GM21529 (cell line): ENCODE measurements at regions not wholly inside any gene's neighbourhood (a gene's known extent, or its start where the extent isn't known, plus 50 kb on each side); places are given as distances from the start of the nearest gene placed in this dataset.

Source experiments
- ATAC-seq: cut with Tn5 transposase; IDR thresholded peaks from one replicate; pipeline ENCODE4 v1.9.1; 2021; ENCODE audit not compliant: unreplicated experiment

DNA sequence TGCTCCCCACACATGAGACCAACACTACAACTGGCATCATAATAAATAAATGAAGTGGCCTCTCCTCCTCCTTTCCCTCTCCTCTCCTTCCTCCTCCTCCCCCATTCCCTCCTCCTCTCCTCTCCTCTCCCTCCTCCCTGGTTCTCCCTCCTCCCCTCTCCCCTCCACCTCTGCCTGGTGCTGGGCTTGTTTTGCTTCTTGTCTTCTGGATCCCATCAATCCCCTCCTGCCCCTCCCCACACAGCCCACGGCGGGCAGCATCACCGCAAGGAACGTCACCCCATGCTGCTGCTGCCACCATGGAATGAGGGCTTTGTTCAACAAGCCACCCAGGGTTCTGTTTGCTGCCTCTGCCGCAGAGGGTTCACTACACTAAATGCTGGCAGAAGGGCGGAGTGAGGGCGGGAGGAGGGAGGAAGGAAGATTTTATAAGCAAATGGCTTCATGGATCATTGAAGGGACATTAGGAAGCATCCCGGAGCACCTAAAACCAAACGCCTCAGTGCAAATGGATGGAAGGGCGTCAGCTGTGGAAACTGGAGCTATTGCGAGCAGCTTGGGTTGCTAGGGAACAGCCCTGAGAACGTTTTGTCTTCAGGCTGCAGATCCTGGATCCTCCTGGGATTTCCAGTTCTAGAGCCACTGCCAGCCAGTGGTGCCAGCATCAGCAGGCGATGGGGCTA, 379.7 kb upstream of the ZMIZ1 start:
- no peak for ATAC-seq

DNA sequence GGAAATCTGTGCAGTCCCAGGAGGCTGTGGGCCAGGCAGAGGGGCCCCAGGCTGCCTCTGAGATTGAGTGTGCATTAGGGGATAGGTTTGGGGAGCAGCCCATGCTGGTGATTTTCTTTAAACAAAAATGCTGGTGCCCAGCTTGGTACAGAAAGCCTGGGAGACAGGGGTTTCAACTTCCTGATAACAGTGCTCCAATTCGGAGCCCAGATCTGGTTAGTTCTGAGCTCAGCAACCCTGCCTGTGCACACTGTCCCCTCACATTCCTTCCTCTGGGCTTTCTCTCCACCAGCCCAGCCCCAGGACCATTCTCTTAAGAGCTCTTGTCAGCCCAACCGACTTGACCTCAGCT, 379.2 kb upstream of the ZMIZ1 start:
- no peak for ATAC-seq

DNA sequence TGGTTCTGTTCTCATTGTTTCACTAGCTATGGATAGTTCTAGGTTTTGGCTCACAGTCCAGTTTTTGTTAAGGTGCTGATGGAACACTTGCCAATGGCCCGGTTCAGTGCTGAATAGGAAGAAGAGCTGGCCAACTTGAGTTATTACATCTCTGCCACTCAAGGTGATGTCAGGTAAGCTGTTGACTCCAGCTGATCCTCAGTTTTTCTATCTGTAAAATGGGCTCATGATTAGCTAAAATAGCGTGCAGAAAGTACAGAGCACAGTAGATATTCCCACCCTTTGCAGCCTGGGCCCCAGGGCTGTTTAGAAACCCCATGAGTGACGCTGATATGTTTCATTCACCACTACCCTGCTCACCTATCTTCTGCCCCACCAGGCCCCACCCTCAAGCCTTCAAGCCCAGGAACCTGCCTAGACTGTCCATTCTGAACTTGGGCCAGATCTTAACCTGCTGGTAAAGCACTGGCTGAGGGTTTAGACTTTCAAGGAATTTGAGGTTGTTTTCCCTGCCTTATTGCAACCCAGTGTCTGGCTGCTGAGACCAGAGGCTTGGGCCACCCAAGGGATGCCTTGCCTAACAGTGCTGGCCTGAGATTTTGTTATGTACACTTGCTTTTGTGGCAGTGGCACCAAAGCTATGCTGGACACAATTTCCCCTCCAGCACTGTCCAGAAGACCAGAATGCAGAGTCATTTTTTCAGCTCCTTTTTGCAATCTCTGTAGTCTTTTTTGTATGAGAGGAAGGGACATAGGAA, 378.2 kb upstream of the ZMIZ1 start:
- ATAC-seq = no peak

DNA sequence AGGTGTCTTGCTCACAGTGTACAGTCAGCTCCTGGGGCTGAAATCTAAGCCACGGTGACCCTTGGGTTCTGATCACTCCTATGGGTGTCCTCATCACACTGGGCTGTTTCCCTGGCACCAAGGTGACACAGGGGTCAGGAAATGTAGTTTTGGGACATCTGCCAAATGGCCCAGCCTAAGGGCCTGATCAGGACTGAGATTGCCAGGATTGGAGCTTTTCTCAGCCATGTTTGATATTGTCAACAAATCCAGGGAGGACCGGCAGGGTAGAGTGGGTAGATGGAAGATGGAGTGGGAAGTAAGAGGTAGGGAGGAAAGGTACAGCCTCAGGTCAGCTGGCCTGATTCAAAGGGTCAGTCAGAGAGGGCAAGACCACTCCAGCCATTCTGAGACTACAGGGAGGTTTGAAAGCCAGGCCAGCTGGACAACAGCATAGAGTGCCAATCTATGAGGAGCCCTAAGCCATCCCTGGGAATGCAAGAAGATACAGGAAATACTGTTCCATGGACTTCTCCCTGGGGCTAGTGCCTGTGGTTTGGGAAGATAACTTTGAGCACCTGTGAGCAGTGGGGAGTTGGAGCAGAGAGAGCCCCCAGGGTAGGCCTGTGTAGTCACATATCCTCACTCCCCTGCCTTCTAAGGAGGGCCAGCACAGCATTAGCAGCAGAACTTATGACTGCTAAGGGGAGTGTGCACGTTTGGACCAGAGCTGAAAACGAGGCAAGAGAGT, 377.3 kb upstream of the ZMIZ1 start:
- no peak for ATAC-seq

DNA sequence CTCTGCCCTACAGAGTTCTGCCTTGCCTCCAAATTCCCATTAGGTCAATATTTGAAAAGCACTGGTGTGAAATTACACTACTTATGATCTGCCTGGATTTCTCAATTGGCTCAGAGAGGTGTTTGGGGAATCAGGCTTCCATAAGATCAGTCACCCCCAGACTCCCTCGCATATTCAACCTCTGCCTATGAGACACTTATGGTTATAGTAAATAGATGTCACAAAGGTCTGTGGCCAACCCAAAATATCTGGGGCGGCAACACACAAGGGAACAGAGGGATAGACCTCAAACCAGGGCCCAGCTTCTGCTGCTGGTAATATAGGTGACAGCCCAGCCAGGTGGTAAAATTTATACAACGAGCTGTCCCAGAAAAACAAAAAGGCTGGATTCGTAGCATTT, 376.7 kb upstream of the ZMIZ1 start:
- no peak for ATAC-seq

DNA sequence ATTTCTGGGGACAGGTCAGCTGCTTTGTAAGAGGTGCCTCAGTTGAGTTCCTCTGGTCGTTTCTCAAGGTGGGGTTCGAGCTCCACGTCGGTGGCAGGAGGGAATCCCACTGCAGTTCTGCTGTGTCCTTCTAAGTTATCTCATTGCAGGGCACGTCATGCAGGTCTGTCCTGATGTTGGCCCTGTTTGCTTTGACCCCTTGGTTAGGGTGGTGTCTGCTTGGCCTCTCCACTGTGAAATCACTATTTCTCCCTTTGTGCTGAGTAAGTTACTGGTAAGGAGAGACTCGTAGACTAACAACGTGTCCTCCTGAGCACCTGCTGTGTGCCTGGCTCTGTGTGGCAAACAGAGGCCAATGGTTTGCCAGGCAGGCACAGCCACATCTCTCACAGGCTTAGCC, 372.9 kb upstream of the ZMIZ1 start:
- no peak for ATAC-seq

DNA sequence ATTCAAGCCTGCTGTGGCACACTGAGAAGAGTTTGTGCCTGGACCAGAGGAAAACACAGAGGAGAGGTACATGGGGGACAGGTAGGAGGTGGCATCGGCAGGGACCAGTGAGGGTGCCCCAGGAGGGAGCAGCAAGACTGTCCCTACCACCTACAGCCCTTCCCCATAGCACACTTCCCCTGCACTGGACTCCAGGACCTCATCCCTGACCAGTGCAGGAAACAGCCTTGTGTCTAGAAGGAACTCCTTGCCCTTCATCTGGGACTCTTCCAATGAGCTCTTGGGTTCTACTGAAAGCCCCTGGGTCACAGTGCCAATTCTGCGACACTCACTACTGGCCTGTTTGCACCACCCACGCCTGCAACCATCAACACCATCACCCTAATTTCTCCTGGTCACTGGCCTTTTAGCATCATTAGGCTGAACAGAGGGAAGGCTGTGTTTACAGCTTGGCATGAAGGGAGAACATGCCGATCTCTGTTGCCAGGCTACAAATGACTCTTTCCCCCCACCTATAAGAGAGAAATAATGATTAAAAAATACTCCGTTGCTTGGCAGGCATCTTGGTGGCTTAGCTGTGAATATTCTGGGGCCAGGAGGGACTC, 371.9 kb upstream of the ZMIZ1 start:
- no peak for ATAC-seq

DNA sequence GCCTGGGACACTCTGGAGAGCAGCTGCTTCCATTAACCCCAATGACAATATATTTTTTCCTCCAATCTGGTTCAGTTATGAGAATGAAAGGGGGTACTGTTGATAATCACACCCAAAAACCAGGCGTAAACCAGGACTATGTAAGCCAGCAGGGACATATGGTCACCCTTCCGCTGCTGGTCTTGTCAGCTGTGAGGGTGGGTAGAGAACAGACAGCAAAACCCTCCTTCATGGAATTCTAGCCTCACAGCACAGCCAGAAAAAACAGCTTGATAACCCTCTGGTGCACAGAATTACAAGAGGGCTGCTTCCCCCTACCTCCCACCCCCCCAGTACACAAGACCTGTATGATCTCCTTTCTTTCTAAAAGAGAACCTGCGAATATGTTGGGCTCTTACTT, 368.8 kb upstream of the ZMIZ1 start:
- ATAC-seq = no peak

DNA sequence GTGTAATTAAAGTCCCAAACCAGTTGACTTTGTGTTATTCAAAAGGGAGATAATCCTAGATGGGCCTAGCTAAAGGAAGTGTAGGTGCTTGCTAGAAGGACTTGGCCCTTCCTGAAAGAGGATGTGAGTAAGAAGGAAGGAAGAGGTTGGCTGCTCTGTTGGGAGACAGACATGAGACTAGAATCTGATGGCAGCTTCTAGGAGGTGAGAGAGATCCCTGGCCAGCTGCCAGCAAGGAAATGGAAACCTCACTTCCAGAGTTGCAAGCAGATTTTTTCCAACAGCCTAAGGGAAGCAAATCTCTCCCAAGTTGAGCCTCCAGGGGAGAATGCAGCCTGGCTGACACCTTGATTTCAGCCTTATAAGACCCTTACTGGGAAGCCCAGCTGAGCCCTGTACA, 368.4 kb upstream of the ZMIZ1 start:
- ATAC-seq = no peak

DNA sequence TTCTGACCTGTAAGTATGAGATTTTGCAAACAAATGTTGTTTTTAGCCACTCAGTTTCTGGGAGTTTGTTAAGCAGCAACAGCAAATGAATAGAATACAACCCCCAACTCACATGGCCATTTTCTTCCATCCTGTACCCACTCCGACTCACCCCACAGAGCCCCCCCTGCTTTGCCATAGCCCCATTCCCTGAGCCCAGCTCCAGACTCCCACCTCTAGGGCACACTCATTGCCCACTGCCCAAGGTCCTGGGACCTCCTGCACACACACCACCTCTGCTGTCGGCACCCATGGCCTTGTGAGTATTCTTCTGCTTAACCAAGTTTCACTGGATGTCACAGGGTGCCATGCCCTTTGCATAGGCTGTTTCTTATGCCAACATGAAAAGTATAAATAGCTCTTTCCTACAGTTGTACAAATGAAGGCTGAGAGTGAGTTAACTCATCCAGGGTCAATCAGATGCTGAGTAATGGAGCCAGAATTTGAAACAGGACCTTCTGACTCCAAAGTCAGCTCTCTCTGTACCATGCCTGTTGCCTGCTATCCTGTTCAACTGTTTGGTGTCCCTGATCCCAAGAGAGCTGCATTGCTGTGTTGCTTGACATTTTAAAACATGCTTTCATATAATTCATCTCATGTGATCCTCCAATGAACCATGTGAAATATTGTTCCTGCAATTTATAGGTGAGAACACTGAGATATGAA, 367.8 kb upstream of the ZMIZ1 start:
- ATAC-seq = no peak

DNA sequence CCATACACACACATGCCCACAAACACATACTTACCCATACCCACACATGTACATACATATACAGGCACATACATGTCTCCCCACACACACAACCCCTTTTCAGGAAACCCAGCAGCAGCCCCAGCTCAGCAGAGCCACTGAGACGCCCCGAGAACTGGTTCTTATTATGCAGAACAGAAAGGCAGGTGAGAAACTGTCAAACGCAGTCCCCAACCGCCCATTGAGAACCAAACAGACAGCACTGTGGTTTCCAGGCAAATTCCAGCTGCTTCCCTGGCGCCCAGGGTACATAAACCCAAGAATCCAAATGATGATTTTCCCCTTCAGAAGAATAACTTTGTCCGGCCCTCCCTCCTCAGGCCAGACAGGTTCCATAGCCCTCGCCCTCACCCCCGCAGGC, 366.6 kb upstream of the ZMIZ1 start:
- no peak for ATAC-seq

DNA sequence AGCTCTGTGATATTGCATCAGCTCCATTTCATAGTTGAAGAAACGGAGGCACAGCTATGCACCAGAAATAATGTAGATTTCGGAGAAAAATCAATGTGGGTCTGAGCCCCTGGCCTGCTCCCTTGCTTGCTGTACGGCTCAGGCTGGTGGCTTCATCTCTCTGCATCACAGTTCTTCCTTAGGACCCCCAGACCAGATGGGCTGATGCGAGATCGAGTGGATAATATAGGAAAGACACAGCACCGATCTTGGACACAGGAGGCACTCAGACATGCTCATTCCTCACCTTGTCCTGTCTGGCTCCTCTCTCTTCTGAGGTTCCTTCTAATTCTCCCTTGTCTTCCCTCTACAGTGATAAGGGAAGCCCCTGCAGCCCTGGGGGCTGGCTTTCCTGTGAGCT, 365.9 kb upstream of the ZMIZ1 start:
- ATAC-seq = no peak

DNA sequence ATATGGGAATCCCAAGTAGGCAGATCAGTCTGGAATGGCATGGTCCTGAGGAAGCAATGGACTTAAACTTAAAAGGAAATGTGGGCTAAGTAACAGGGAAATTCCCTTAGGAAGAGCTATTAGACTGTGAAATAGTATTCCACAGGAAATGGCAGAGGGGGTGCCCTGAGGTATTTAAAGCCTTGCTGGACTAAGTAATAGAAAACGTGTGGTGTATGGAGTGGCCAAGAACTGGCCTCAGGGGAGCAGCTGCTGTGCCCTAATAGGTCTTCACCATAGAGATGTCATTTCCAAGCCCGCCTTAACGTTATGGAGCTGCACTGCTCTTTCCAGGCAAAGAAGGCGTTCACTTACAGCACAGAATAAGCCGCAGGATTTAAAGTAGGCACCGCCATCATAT, 365.2 kb upstream of the ZMIZ1 start:
- no peak for ATAC-seq

DNA sequence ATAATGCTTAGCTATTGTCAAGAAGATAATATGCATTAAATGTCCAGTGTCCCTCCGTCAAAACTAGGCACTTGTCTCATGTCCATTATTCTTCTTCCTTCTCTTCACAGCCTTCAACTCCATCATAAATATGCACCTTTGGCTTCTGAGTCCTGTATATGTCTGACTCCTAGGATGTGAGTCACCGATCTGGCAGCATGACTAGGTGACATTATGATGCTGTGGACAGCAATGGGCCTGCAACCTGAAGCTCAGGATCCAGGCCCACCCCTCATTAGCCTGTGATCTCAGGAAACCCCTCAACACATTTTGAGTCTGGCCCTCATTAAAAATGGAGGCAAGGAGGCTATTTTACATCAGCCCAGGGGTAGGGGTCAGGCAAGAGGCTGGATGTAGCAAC, 362.5 kb upstream of the ZMIZ1 start:
- no peak for ATAC-seq

DNA sequence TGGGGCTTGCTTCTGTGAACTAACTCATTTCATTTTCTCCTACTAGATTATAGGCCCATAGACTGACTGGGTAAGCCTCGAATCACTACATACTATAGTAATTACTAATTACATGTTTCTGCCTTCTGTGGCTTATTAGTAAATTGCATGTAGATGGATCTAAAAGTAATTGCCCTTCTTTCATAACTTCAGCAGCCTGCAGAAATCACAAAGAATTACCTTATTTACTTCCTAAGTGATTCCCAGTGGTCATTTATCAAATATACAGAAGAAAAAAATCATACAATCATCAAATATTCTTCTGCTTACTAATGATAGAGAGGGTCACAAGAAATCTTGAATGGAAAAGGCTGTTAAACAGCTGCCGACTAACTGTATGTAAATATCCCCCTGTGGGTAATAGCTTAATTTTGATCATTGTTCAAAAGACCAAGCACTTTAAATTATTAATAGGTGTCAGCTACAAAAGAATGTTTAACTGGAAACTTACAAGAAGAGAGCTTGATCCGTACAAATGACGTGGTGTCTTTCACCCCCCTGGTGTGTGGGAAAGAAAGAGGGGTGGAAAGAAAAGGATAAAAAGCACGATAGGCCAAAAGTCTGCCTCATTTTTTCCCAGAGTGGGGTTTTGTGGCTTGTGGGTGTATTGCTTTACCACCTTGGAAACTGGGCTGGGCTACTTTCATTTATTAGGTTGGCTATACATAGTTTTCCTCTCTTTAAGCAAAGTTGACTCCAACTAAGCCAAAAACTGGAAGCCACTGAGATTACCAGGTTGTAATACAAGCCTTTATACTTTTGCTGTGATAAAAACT, 361.8 kb upstream of the ZMIZ1 start:
- no peak for ATAC-seq

DNA sequence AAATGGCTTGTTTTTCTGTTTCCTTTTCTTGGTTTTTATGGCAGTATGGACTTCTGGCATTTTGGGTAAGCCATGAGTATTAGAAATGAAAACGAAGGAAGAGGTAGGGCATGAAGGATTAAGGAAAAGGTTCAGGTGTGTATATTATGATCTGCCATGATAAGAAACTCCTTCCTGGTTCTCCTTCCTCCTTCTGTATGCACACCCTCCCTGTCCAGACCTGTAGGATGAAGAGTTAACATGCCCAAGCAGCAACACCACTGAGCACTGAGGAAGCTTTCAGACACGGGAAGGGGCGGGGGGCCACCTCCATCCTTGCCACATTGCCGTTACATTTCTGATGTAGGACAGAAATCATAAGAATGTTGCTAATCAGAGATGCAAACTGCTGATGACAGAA, 361.0 kb upstream of the ZMIZ1 start:
- no peak for ATAC-seq

DNA sequence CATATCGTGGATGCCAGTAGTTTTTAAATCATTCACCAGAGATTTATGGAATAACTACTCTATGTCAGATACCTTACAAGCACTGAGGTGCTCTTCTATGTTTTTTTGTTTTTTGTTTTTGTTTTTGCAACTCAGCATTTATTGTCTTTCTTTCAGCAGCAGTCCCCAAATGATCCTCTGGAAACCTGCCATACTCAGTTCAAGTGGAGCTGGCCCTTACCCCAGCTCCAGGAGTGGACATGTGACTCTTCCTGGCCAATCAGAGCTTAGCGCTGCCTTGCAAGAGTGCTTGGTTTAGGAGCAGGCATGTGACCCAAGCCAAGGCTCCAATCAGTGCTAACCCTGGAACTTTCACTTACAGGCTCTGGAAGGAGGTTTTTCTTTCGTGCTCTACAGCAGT, 356.6 kb upstream of the ZMIZ1 start:
- no peak for ATAC-seq

DNA sequence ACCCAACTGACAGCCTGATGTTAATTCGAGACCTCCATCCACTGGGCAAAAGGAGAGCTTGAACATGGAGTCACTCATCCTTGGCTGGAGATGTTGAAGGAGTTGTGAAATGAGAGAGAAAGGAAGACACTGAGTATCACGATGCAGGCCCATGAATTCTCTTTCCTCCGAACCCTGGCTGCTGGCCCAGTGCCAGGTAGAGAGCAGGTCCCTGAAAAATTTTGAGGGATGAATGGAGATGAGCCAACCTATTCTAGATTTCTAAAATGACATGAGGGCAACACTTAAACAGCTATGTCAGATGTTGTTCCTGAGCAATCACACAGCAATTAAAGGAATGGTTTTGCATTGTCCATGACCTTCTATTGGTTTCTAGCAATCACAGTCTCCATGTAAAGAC, 355.1 kb upstream of the ZMIZ1 start:
- no peak for ATAC-seq

DNA sequence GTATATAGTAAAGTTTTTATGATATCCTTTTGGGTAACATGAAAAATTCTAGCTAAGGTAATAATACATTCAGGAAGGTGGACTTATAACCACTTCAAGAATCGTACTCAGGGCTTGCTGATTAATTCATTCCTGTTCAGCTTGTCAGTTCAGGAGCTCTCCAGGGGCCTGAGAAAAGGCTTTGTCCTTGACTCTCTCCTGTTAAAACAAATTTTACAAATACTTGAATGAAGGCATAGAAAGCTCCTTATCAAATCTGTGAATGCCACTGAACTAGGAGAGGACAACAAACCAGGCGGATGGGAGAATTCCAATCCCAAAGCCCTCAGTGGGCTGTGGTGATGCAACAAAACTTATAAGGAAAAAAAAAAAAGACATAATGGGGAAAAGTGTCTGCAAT, 354.5 kb upstream of the ZMIZ1 start:
- no peak for ATAC-seq

DNA sequence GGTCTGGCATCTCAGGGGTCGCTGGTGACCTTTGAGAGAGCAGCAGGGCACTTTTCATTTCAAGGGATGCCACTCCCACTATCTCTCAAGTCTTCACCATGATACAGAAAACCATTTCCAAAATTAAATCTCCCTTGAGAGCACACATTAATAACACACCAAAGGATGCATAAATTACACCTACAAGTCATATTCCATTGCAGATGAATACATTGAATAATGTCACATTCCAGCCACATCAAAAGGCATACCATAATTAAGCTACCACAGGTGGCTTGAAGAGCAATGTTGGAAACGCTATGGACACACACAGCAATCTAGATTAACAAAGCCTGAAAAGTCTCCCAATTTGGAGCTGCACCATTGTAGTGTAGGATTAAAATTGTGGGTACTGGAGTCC, 353.3 kb upstream of the ZMIZ1 start:
- ATAC-seq = no peak
